ENCODE measurements at regions not wholly inside any gene's neighbourhood (a gene's known extent, or its start where the extent isn't known, plus 50 kb on each side); places are given as distances from the start of the nearest gene placed in this dataset.

GRCh38 chr4:95627709-95628108 is 78.9 kb upstream of the UNC5C start:
- Histone ChIP-seq H2BK120ac (replicated peaks; ENCODE audit: low read depth, low read length) (no peak overlapping the region), H3K9me3 (ENCODE audit: insufficient read depth in 2 of 2, low read depth in 1 of 2, low read length in 1 of 2) (no peaks in the 10 kb centered on the region), H3K27me3 (replicated peaks in 1 of 4; ENCODE audit: control insufficient read depth in 3 of 4, extremely low read depth in 1 of 4, insufficient read depth in 3 of 4, low read length in 3 of 4) (no peaks in the 10 kb centered on the region; a peak in 1 of 7 replicates), H4K20me1 (replicated peaks in 1 of 2; ENCODE audit: control insufficient read depth in 1 of 2, insufficient read depth in 2 of 2, low read length in 2 of 2) (no peaks in the 10 kb centered on the region), H2BK5ac (ENCODE audit: low read depth, low read length) (no peak overlapping the region), H3K18ac (ENCODE audit: extremely low read depth, low read length) (no peak overlapping the region), H3K79me2 (ENCODE audit: control insufficient read depth in 1 of 2, insufficient read depth in 2 of 2, low read length in 2 of 2) (no peaks in the 10 kb centered on the region), H4K5ac (ENCODE audit: insufficient read length, low read depth, low read length) (no peak overlapping the region), H2BK12ac (ENCODE audit: low read depth, low read length) (no peak overlapping the region), H4K91ac (replicated peaks; ENCODE audit: insufficient read length, low read length) (no peak overlapping the region), H4K8ac (ENCODE audit: extremely low read depth, insufficient read depth, low read length) (no peak overlapping the region), H3K9ac (replicated peaks in 1 of 4; ENCODE audit: extremely low read depth in 1 of 4, low read depth in 3 of 4, low read length in 3 of 4) (no peak overlapping the region), H3K4me2 (ENCODE audit: insufficient read depth in 1 of 2, low read depth in 2 of 2, low read length in 2 of 2) (no peak overlapping the region), H3K4ac (replicated peaks; ENCODE audit: insufficient read length, low read depth, low read length) (no peak overlapping the region), H3K56ac (replicated peaks; ENCODE audit: insufficient read length, low read depth, low read length) (no peak overlapping the region), H3K4me1 (replicated peaks in 1 of 4; ENCODE audit: control insufficient read depth in 3 of 4, insufficient read depth in 4 of 4, low read length in 3 of 4) (0 out of 7 replicates have a peak, but pooled peaks cover 0 to 3% (median 0%) of the 10 kb centered on the region in 4 experiments), H3K23me2 (ENCODE audit: low read depth, low read length) (no peaks in the 10 kb centered on the region), H3K14ac (ENCODE audit: insufficient read length) (no peak overlapping the region), H2BK15ac (ENCODE audit: low read length) (no peak overlapping the region), H2AFZ (ENCODE audit: low read length) (no peak overlapping the region), H3K79me1 (ENCODE audit: low read depth, low read length) (no peaks in the 10 kb centered on the region), H3K23ac (ENCODE audit: insufficient read length) (no peak overlapping the region), H2BK20ac (ENCODE audit: low read length) (no peak overlapping the region), H3K27ac (ENCODE audit: low read depth, low read length) (no peak overlapping the region), H3K36me3 (ENCODE audit: control insufficient read depth in 2 of 4, insufficient read depth in 4 of 4, low read length in 3 of 4) (no peaks in the 10 kb centered on the region), H3K4me3 (ENCODE audit: extremely low read depth in 1 of 4, insufficient read depth in 2 of 4, low read depth in 3 of 4, low read length in 4 of 4) (no peak overlapping the region), H2AK5ac (ENCODE audit: low read depth, low read length) (no peak overlapping the region)
- POLR2A ChIA-PET (ENCODE audit: partially characterized antibody): no interaction called here
- 89% methylated on average over 1 of the region's 1 CpG; no CpG with 5 or more reads in 1 of the 2 experiments for WGBS, 2 experiments (ENCODE audit: extremely low coverage in 1 of 2, insufficient coverage in 1 of 2, insufficient read length in 1 of 2, insufficient replicate concordance in 2 of 2, low coverage in 1 of 2, low lambda C conversion rate in 2 of 2, missing lambda C conversion rate in 1 of 2)
- CTCF ChIA-PET (ENCODE audit: partially characterized antibody): interaction anchor here (0.8 to 1.6 kb wide), 2 partner anchors 9 to 77 kb away, joined by 3 to 13 read pairs; no protein-coding TSS in a partner anchor
- no peak for FAIRE-seq
- no peak for DNase-seq (ENCODE audit: low read depth in 1 of 2, low spot score in 2 of 2)
- no peak for TF ChIP-seq KDM4A (IDR thresholded peaks at IDR 0.05; ENCODE audit: low read depth, low read length, severe bottlenecking)
- no peak for TF ChIP-seq TCF12 (IDR thresholded peaks at IDR 0.05; ENCODE audit: low read depth, low read length)
